ENCODE measurements at regions not wholly inside any gene's neighbourhood (a gene's known extent, or its start where the extent isn't known, plus 50 kb on each side); places are given as distances from the start of the nearest gene placed in this dataset.

DNA sequence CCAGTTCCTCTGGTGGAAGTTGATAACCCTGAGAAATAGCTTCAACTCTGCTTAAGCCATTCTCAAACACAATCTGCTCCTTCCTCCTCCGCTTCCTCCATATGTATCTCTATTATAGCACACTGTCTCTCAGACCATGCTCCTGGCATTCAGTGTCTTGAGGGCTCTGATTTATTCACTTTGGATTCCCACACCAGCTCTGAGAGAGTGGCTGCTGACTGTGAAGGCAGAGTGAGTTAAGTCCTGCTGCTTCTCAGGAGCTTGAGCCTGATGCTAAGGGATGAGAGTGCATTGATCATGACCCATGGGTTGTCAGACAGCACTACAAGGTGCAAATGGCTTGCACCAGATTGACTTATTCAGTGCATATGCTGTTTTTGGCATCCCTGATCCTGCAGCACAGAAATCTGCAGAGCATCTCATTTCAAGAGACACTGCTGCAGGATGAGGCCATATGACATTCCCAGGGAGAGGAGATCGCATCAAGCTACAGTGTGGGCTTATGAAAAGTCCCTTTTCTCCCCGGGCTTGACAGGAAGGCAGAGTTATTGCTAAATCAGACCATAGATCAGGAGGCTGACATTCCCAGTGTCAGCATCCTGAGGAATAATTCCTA, 500.5 kb upstream of the RAB6C start:
- no peak overlapping the region for H3K27ac ChIP-seq
- TF ChIP-seq, protein P1, sequence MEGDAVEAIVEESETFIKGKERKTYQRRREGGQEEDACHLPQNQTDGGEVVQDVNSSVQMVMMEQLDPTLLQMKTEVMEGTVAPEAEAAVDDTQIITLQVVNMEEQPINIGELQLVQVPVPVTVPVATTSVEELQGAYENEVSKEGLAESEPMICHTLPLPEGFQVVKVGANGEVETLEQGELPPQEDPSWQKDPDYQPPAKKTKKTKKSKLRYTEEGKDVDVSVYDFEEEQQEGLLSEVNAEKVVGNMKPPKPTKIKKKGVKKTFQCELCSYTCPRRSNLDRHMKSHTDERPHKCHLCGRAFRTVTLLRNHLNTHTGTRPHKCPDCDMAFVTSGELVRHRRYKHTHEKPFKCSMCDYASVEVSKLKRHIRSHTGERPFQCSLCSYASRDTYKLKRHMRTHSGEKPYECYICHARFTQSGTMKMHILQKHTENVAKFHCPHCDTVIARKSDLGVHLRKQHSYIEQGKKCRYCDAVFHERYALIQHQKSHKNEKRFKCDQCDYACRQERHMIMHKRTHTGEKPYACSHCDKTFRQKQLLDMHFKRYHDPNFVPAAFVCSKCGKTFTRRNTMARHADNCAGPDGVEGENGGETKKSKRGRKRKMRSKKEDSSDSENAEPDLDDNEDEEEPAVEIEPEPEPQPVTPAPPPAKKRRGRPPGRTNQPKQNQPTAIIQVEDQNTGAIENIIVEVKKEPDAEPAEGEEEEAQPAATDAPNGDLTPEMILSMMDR (IDR thresholded peaks at IDR 0.05): no peak
- no peak for TF ChIP-seq POLR2A (IDR thresholded peaks at IDR 0.05)
- 60 to 86% methylated on average over 3 of the region's 3 CpGs for whole genome bisulfite sequencing, 2 donors
- no peak overlapping the region for H3K4me3 ChIP-seq (replicated peaks in 1 of 3)
- H3K9me3 ChIP-seq: no peaks in the 10 kb centered on the region
- DNase-seq: no peak
- no peaks in the 10 kb centered on the region for H3K4me1 ChIP-seq
- H3K36me3 ChIP-seq: no peaks in the 10 kb centered on the region
- intact Hi-C loops (cut with DNase I): no loop called here
- H3K27me3 ChIP-seq: no peaks in the 10 kb centered on the region

DNA sequence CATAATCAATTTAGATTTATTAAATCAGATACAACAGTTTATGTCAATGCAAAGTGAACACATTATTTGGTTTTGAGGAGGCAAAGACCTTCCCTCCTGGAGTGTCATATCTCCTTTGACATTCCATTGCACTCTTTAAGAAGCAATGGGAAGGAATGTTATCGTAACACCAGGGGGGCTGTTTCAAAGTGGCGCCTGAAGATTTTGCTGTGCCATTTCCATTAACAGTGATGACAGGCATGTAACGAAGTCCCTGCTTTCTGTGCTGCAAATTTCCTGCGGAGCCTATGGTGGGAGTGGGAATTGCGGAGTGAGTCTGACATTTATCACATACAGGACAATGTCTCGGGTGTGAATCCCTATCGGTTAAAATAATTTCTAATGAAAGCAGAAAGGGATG, 499.6 kb upstream of the RAB6C start:
- intact Hi-C loops (cut with DNase I): no loop called here
- Histone ChIP-seq H3K27me3 (no peaks in the 10 kb centered on the region), H3K4me3 (replicated peaks in 1 of 3) (no peak overlapping the region), H3K27ac (no peak overlapping the region), H3K9me3 (no peaks in the 10 kb centered on the region), H3K36me3 (no peaks in the 10 kb centered on the region), H3K4me1 (no peaks in the 10 kb centered on the region)
- DNase-seq: no peak
- WGBS, 2 donors: 56 to 60% methylated on average over 7 of the region's 7 CpGs
- no peak for TF ChIP-seq POLR2A (IDR thresholded peaks at IDR 0.05)
- TF ChIP-seq, protein P1 (IDR thresholded peaks at IDR 0.05): no peak

DNA sequence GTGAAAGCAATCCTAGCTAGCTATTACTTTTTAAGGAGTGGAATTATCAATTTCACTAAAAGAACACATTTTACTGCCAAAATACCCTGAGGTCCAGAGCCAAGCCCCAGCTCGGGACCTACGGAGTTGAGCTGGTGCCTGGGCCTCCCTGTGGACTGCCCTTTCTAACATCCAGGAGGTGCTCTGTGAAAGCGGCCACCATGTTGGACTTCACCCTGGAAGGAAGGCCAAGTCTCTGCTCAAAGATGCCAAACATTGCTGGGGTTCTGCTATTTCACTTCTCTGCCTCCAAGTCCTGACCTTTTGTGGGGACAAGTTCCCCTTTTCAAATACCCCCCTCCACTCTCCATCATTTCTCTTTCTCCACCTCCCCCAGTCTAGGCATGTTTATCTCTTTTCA, 498.7 kb upstream of the RAB6C start:
- Histone ChIP-seq H3K27ac (no peak overlapping the region), H3K27me3 (no peaks in the 10 kb centered on the region), H3K36me3 (no peaks in the 10 kb centered on the region), H3K4me1 (no peaks in the 10 kb centered on the region), H3K4me3 (replicated peaks in 1 of 3) (no peak overlapping the region), H3K9me3 (no peaks in the 10 kb centered on the region)
- WGBS, 2 donors: 64 to 85% methylated on average over 3 of the region's 3 CpGs
- no peak for DNase-seq
- intact Hi-C loops (cut with DNase I): no loop called here
- TF ChIP-seq, protein P1 (IDR thresholded peaks at IDR 0.05): no peak
- TF ChIP-seq POLR2A (IDR thresholded peaks at IDR 0.05): no peak

DNA sequence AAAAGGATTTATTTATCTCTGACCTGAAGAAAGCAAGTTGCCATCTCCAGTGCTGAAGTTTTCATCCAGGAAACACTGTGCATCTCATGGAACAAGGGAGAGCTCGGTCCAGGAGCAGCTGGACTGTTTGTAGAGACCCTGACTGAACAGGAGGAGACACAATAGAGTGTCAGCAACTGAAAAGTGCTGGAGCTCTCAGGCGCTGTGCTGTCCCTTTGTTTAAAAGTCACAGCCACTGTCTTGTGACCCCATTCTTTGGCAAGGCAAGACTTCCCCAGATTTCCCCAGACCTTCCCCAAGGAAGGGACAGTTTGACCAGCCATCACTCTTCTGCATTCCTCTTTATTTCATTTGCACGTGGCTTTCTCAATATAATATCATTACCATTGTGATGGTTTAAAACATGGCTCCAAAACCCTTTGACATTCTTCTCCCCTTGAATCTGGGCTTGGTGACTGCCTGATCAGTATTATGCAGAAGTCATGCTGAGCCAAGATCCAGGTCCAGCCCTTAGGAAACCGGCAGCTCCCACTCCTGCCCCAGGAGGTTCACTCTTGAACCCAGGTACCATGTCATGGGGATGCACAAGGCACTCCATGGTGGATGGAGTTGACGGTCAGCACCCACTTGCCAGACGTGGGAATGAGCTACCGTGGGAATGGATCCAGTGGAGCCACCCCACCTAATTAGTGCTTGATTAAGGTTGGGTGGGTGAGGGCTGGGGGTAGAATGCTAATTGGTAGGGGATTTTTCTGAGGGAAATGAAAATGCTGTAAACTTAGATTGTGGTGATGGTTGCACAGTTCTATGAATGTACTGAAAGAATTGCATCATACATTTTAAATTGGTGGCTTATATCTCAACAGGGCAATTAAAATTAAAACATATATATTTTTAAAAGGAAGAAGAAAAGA, 497.9 kb upstream of the RAB6C start:
- whole genome bisulfite sequencing, 2 donors: 83 to 85% methylated on average over 7 of the region's 7 CpGs
- H3K36me3 ChIP-seq: no peaks in the 10 kb centered on the region

More for the DNA sequence above, 497.9 kb upstream of the RAB6C start:
- H3K4me3 ChIP-seq (replicated peaks in 1 of 3): no peak overlapping the region
- intact Hi-C loops (cut with DNase I): no loop called here
- TF ChIP-seq, protein P1 (IDR thresholded peaks at IDR 0.05): no peak
- no peak for TF ChIP-seq POLR2A (IDR thresholded peaks at IDR 0.05)
- H3K9me3 ChIP-seq: no peaks in the 10 kb centered on the region
- H3K27me3 ChIP-seq: no peaks in the 10 kb centered on the region
- H3K27ac ChIP-seq: no peak overlapping the region
- H3K4me1 ChIP-seq: no peaks in the 10 kb centered on the region
- DNase-seq: no peak

Measured in thyroid gland (tissue), 4 donors.